Motor neuron (in vitro differentiated cells): ENCODE measurements at regions not wholly inside any gene's neighbourhood (a gene's known extent, or its start where the extent isn't known, plus 50 kb on each side); places are given as distances from the start of the nearest gene placed in this dataset.

Experiments used
- ATAC-seq, 8 experiments: fragments of 200-7000 bp; cut with Tn5 transposase; replicated peaks in 6 of 8; 2 replicates each; pipeline ENCODE4 v1.8.0; 2021; ENCODE audit warnings: mild to moderate bottlenecking in 8 of 8, moderate library complexity in 8 of 8
- H3K27ac ChIP-seq, 2 donors: fragments of 250-450 bp; sonication (Bioruptor Pico); 2 replicates each; pipeline ENCODE4 v1.9.0; 2021; ENCODE audit warnings: antibody characterized with exemption in 2 of 2, mild to moderate bottlenecking in 2 of 2, moderate library complexity in 1 of 2
- H3K4me1 ChIP-seq, 2 donors: fragments of 250-450 bp; sonication (Bioruptor Pico); replicated peaks in 1 of 2; 2 replicates each; pipeline ENCODE4 v1.6.1; 2021; ENCODE audit warnings: antibody characterized with exemption in 2 of 2, mild to moderate bottlenecking in 2 of 2, moderate library complexity in 1 of 2
- H3K4me3 ChIP-seq, 5 donors: fragments of 250-450 bp; sonication (Bioruptor Pico); 2 replicates each; pipeline ENCODE4 v1.9.0; 2021; ENCODE audit warnings: antibody characterized with exemption in 5 of 5, mild to moderate bottlenecking in 5 of 5, moderate library complexity in 4 of 5
- WGBS, 10 experiments: fragments of 450-650 bp; shearing (Covaris generic); methylation state at CpG; one replicate each; pipeline ENCODE4 v1.0.0; 2022; 5-methylcytosine and 5-hydroxymethylcytosine counted together
- in situ Hi-C, 9 experiments: fragments of 400-800 bp; cut with MboI; loops; one replicate each; pipeline ENCODE4 v1.15.0; 2021; ENCODE audit warnings: low sequenced_read_pairs in 9 of 9, low pct_unique_long_range_greater_than_20kb in 2 of 9; ENCODE audit not compliant: unreplicated experiment in 9 of 9

GRCh38 chr3:4223777-4224176 lies 79.4 kb upstream of the SETMAR start:
- H3K27ac ChIP-seq: no peak overlapping the region
- H3K4me3 ChIP-seq: no peak overlapping the region
- in situ Hi-C loops: no loop called here
- 8 to 100% (median 95%) methylated on average over 1 to 2 of the region's 2 CpGs; no CpG with 5 or more reads in 3 of the 10 experiments for WGBS, 10 experiments
- peaks cover 0 to 13% of the 10 kb centered on the region in 2 donors for H3K4me1 ChIP-seq
- ATAC-seq: no peak

GRCh38 chr3:4224331-4224730 lies 78.8 kb upstream of the SETMAR start:
- in situ Hi-C loops: no loop called here
- H3K27ac ChIP-seq: no peak overlapping the region
- no peak for ATAC-seq

GRCh38 chr3:4225005-4225471 lies 78.1 kb upstream of the SETMAR start:
- no peak for ATAC-seq
- H3K27ac ChIP-seq: no peak overlapping the region
- H3K4me3 ChIP-seq: no peak overlapping the region
- peaks cover 0 to 14% of the 10 kb centered on the region in 2 donors for H3K4me1 ChIP-seq
- in situ Hi-C loops: no loop called here

More at GRCh38 chr3:4224331-4224730, 78.8 kb upstream of the SETMAR start:
- H3K4me1 ChIP-seq: peaks cover 0 to 14% of the 10 kb centered on the region in 2 donors
- no peak overlapping the region for H3K4me3 ChIP-seq

GRCh38 chr3:4228295-4228694 lies 74.9 kb upstream of the SETMAR start:
- ATAC-seq: peak in 3 of 8 experiments; percentile 70 to 80 (median 71)
- Histone ChIP-seq H3K4me1 (peaks cover 0 to 14% of the 10 kb centered on the region in 2 donors), H3K4me3 (no peak overlapping the region), H3K27ac (no peak overlapping the region)
- in situ Hi-C loops: no loop called here
- 0 to 80% (median 31%) methylated on average over 1 to 2 of the region's 2 CpGs; no CpG with 5 or more reads in 5 of the 10 experiments for WGBS, 10 experiments

GRCh38 chr3:4231041-4231440 lies 72.1 kb upstream of the SETMAR start:
- no peak overlapping the region for H3K4me3 ChIP-seq
- no peak for ATAC-seq
- WGBS, 10 experiments: 0 to 83% (median 59%) methylated on average over 1 to 4 of the region's 4 CpGs; no CpG with 5 or more reads in 1 of the 10 experiments
- in situ Hi-C loops: no loop called here
- H3K27ac ChIP-seq: no peak overlapping the region
- H3K4me1 ChIP-seq: peaks cover 0 to 14% of the 10 kb centered on the region in 2 donors

- Histone ChIP-seq H3K4me3 (no peak overlapping the region), H3K4me1 (peaks cover 0 to 8% of the 10 kb centered on the region in 2 donors), H3K27ac (no peak overlapping the region)
- WGBS, 10 experiments: 33 to 100% (median 62%) methylated on average over 1 to 3 of the region's 3 CpGs; no CpG with 5 or more reads in 1 of the 10 experiments
- no peak for ATAC-seq
- in situ Hi-C loops: no loop called here
These were observed 70.4 kb upstream of the SETMAR start for GRCh38 chr3:4232798-4233197.

GRCh38 chr3:4233488-4233887 lies 69.7 kb upstream of the SETMAR start:
- in situ Hi-C loops: no loop called here
- Histone ChIP-seq H3K4me3 (no peak overlapping the region), H3K27ac (no peak overlapping the region), H3K4me1 (peaks cover 0 to 4% of the 10 kb centered on the region in 2 donors)
- 0 to 60% (median 21%) methylated on average over 1 to 2 of the region's 2 CpGs; no CpG with 5 or more reads in 2 of the 10 experiments for WGBS, 10 experiments
- no peak for ATAC-seq

GRCh38 chr3:4234889-4235288 lies 68.3 kb upstream of the SETMAR start:
- Histone ChIP-seq H3K4me1 (no peaks in the 10 kb centered on the region), H3K27ac (no peak overlapping the region), H3K4me3 (no peak overlapping the region)
- in situ Hi-C loops: no loop called here
- ATAC-seq: no peak
- 10 to 81% (median 57%) methylated on average over 1 to 2 of the region's 2 CpGs; no CpG with 5 or more reads in 1 of the 10 experiments for WGBS, 10 experiments

- Histone ChIP-seq H3K4me3 (no peak overlapping the region), H3K27ac (no peak overlapping the region), H3K4me1 (no peaks in the 10 kb centered on the region)
- WGBS, 10 experiments: 0 to 100% (median 63%) methylated on average over 1 to 2 of the region's 3 CpGs; no CpG with 5 or more reads in 2 of the 10 experiments
- in situ Hi-C loops: no loop called here
- ATAC-seq: no peak
These were observed 67.5 kb upstream of the SETMAR start for GRCh38 chr3:4235690-4236089.

GRCh38 chr3:4241595-4242170 lies 61.5 kb upstream of the SETMAR start:
- Histone ChIP-seq H3K27ac (no peak overlapping the region), H3K4me3 (no peak overlapping the region), H3K4me1 (no peaks in the 10 kb centered on the region)
- in situ Hi-C loops: no loop called here
- 12 to 100% (median 87%) methylated on average over 2 to 8 of the region's 8 CpGs; no CpG with 5 or more reads in 3 of the 10 experiments for WGBS, 10 experiments
- ATAC-seq: peak in 1 of 8 experiments; percentile 60

GRCh38 chr3:4245671-4246070 lies 57.5 kb upstream of the SETMAR start:
- no peak overlapping the region for H3K27ac ChIP-seq
- in situ Hi-C loops: no loop called here
- H3K4me1 ChIP-seq: peaks cover 0 to 6% of the 10 kb centered on the region in 2 donors
- ATAC-seq: no peak
- no peak overlapping the region for H3K4me3 ChIP-seq
- WGBS, 10 experiments: 0 to 75% (median 45%) methylated on average over 2 to 9 of the region's 9 CpGs; no CpG with 5 or more reads in 5 of the 10 experiments

- Histone ChIP-seq H3K27ac (no peak overlapping the region), H3K4me1 (peaks cover 0 to 6% of the 10 kb centered on the region in 2 donors), H3K4me3 (no peak overlapping the region)
- in situ Hi-C loops: no loop called here
- WGBS, 10 experiments: 0 to 100% (median 60%) methylated on average over 1 of the region's 1 CpG; no CpG with 5 or more reads in 3 of the 10 experiments
- peak in 1 of 8 experiments; percentile 79 for ATAC-seq
These were observed 55.8 kb upstream of the SETMAR start for GRCh38 chr3:4247391-4247790.

GRCh38 chr3:4250064-4250463 lies 53.1 kb upstream of the SETMAR start:
- in situ Hi-C loops: no loop called here
- H3K4me1 ChIP-seq: peaks cover 0 to 6% of the 10 kb centered on the region in 2 donors
- WGBS, 10 experiments: 30 to 100% (median 88%) methylated on average over 1 to 3 of the region's 4 CpGs; no CpG with 5 or more reads in 3 of the 10 experiments
- no peak for ATAC-seq
- no peak overlapping the region for H3K4me3 ChIP-seq
- H3K27ac ChIP-seq: no peak overlapping the region

GRCh38 chr3:4251412-4251811 lies 51.8 kb upstream of the SETMAR start:
- in situ Hi-C loops: no loop called here
- no peak for ATAC-seq
- Histone ChIP-seq H3K27ac (no peak overlapping the region), H3K4me3 (no peak overlapping the region), H3K4me1 (peaks cover 0 to 6% of the 10 kb centered on the region in 2 donors)
